GM10266 (cell line): ENCODE measurements at regions not wholly inside any gene's neighbourhood (a gene's known extent, or its start where the extent isn't known, plus 50 kb on each side); places are given as distances from the start of the nearest gene placed in this dataset.

Source experiments
- DNase-seq: peaks from one replicate; pipeline ENCODE4 v3.0.0; 2012; ENCODE audit errors: extremely low spot score
- CTCF ChIP-seq: IDR thresholded peaks from 2 replicates; pipeline ENCODE4 v1.5.1; 2012; ENCODE audit warnings: mild to moderate bottlenecking, low read depth; ENCODE audit not compliant: control insufficient read depth, insufficient read depth; ENCODE audit errors: missing control alignments

GRCh38 chr3:137222736-137223225 is 265.0 kb downstream of the IL20RB start:
- no peak for DNase-seq
- no peak for TF ChIP-seq CTCF

- TF ChIP-seq CTCF: no peak
- DNase-seq: no peak
These were observed 266.7 kb downstream of the IL20RB start for GRCh38 chr3:137224464-137224863.

GRCh38 chr3:137242836-137243400 is 285.1 kb downstream of the IL20RB start:
- DNase-seq: no peak
- TF ChIP-seq CTCF: no peak

- DNase-seq: no peak
- TF ChIP-seq CTCF: no peak
These were observed 288.7 kb downstream of the IL20RB start for GRCh38 chr3:137246491-137246890.

- TF ChIP-seq CTCF: no peak
- DNase-seq: peak; percentile 17
These were observed 291.6 kb downstream of the IL20RB start for GRCh38 chr3:137249311-137249940.

- no peak for TF ChIP-seq CTCF
- no peak for DNase-seq
These were observed 301.3 kb downstream of the IL20RB start for GRCh38 chr3:137259089-137259488.

- no peak for TF ChIP-seq CTCF
- DNase-seq: no peak
These were observed 301.9 kb downstream of the IL20RB start for GRCh38 chr3:137259701-137260100.
